ENCODE measurements at regions not wholly inside any gene's neighbourhood (a gene's known extent, or its start where the extent isn't known, plus 50 kb on each side); places are given as distances from the start of the nearest gene placed in this dataset.

DNA sequence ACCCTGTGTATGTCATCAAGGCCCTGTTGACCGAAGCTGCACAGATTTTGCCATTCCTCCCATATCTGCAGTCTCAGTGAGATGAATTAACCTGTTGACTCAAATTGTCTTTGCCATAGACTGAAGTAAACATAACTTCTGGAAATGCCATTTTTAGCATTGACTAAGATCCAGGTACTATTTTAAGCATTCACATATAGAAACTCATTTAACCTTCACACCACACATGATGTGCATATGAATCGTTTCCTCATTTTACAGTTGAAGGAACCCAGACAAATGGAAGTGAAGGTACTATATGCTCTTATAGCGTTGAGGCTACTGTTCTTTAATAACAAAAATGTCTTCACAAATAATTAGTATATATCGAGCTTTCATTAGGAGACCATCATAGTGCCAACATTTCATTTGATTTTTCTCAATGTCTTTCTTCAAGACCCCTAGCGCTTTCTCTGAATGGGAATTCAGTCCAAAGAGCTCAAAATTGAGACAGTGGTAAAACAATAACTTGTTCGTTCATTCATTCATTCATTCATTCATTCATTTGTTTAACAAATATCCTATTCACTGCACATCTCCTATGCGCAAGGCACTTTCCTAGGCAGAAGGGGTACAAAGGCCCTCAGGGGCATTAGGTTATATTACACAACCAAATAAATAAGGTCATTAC lies 444.7 kb downstream of the ADGRL2 start:
- TF ChIP-seq, protein P1, sequence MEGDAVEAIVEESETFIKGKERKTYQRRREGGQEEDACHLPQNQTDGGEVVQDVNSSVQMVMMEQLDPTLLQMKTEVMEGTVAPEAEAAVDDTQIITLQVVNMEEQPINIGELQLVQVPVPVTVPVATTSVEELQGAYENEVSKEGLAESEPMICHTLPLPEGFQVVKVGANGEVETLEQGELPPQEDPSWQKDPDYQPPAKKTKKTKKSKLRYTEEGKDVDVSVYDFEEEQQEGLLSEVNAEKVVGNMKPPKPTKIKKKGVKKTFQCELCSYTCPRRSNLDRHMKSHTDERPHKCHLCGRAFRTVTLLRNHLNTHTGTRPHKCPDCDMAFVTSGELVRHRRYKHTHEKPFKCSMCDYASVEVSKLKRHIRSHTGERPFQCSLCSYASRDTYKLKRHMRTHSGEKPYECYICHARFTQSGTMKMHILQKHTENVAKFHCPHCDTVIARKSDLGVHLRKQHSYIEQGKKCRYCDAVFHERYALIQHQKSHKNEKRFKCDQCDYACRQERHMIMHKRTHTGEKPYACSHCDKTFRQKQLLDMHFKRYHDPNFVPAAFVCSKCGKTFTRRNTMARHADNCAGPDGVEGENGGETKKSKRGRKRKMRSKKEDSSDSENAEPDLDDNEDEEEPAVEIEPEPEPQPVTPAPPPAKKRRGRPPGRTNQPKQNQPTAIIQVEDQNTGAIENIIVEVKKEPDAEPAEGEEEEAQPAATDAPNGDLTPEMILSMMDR (IDR thresholded peaks at IDR 0.05), result no peak
- no peak for TF ChIP-seq POLR2A (IDR thresholded peaks at IDR 0.05)

Measured in right lobe of liver (tissue), 4 donors.